SK-N-SH (cell line): ENCODE measurements at regions not wholly inside any gene's neighbourhood (a gene's known extent, or its start where the extent isn't known, plus 50 kb on each side); places are given as distances from the start of the nearest gene placed in this dataset.

Experiments used
- CTCF ChIA-PET: fragments of 300-600, 350-600 bp; formaldehyde crosslinking; extraction: SDS; loops from one replicate; lab custom pipeline; 2021; lab: Yijun Ruan, JAX
- POLR2A ChIA-PET: fragments of 350-600 bp; sonication (Branson Sonifier 250); formaldehyde crosslinking; extraction: SDS; loops from one replicate; lab custom pipeline; 2020; ENCODE audit warnings: antibody characterized with exemption, inconsistent platforms; lab: Yijun Ruan, JAX
- DNase-seq: peaks from one replicate; pipeline ENCODE4 v3.0.0; 2012
- H2AFZ ChIP-seq: fragments of 200-600 bp; sonication (generic); 2 replicates; pipeline ENCODE4 v1.8.1; 2016; ENCODE audit warnings: antibody characterized with exemption, mild to moderate bottlenecking, low read depth
- H3F3A ChIP-seq: fragments of 200-600 bp; sonication (generic); replicated peaks from 2 replicates; pipeline ENCODE3; 2016; ENCODE audit warnings: antibody characterized with exemption, mild to moderate bottlenecking; ENCODE audit not compliant: insufficient read depth
- H3K27ac ChIP-seq, 2 experiments: fragments of 200-500 bp in 1 of 2; fragments of 200-600 bp in 1 of 2; sonication (Bioruptor generic) in 1 of 2; sonication (generic), shearing (Covaris generic) in 1 of 2; 2 replicates each; pipeline versions ENCODE4 v1.5.1 to v1.6.1; 2014 to 2016; ENCODE audit warnings: low read depth in 2 of 2, inconsistent platforms in 1 of 2, low read length in 1 of 2, mild to moderate bottlenecking in 1 of 2, mixed read lengths in 1 of 2
- H3K27me3 ChIP-seq: fragments of 200-600 bp; sonication (generic), shearing (Covaris generic); 2 replicates; pipeline ENCODE4 v1.6.1; 2016; ENCODE audit warnings: mixed run types; ENCODE audit not compliant: insufficient read depth
- H3K36me3 ChIP-seq, 2 experiments: fragments of 200-500 bp in 1 of 2; fragments of 200-600 bp in 1 of 2; sonication (Bioruptor generic) in 1 of 2; sonication (generic) in 1 of 2; replicated peaks in 1 of 2; 2 replicates each; pipeline versions ENCODE3 to v1.5.1; 2014 to 2016; ENCODE audit warnings: low read length in 1 of 2, mild to moderate bottlenecking in 1 of 2; ENCODE audit not compliant: insufficient read depth in 2 of 2, control insufficient read depth in 1 of 2
- H3K4me1 ChIP-seq, 2 experiments: fragments of 200-500 bp in 1 of 2; fragments of 200-600 bp in 1 of 2; sonication (Bioruptor generic) in 1 of 2; sonication (generic), shearing (Covaris generic) in 1 of 2; 2 replicates each; pipeline versions ENCODE4 v1.5.1 to v1.6.1; 2014 to 2016; ENCODE audit warnings: low read depth in 1 of 2, low read length in 1 of 2, mixed run types in 1 of 2; ENCODE audit not compliant: insufficient read depth in 2 of 2, control insufficient read depth in 1 of 2
- H3K4me2 ChIP-seq: fragments of 200-600 bp; sonication (generic), shearing (Covaris generic); 2 replicates; pipeline ENCODE4 v1.6.1; 2017; ENCODE audit warnings: mixed run types
- H3K4me3 ChIP-seq, 2 experiments: fragments of 200-500 bp in 1 of 2; fragments of 200-600 bp in 1 of 2; sonication (Bioruptor generic) in 1 of 2; sonication (generic), shearing (Covaris generic) in 1 of 2; 2 replicates each; pipeline versions ENCODE4 v1.5.1 to v1.8.1; 2014 to 2016; ENCODE audit warnings: low read depth in 2 of 2, inconsistent platforms in 1 of 2, low read length in 1 of 2, mild to moderate bottlenecking in 1 of 2, mixed read lengths in 1 of 2, moderate library complexity in 1 of 2
- H3K79me2 ChIP-seq: fragments of 200-600 bp; sonication (generic); 2 replicates; pipeline ENCODE4 v1.8.1; 2017; ENCODE audit warnings: mild to moderate bottlenecking; ENCODE audit not compliant: insufficient read depth
- H3K9ac ChIP-seq: fragments of 200-600 bp; sonication (generic); 2 replicates; pipeline ENCODE4 v1.6.1; 2017; ENCODE audit warnings: mixed run types
- H3K9me2 ChIP-seq: fragments of 200-600 bp; sonication (generic); 2 replicates; pipeline ENCODE4 v1.6.1; 2017; ENCODE audit warnings: mixed run types
- H3K9me3 ChIP-seq: fragments of 200-600 bp; sonication (generic); 2 replicates; pipeline ENCODE4 v1.6.1; 2017; ENCODE audit warnings: mixed run types, mild to moderate bottlenecking, moderate library complexity
- H4K20me1 ChIP-seq: fragments of 200-600 bp; sonication (generic); 2 replicates; pipeline ENCODE4 v1.6.1; 2017; ENCODE audit warnings: mild to moderate bottlenecking, mixed run types; ENCODE audit not compliant: insufficient read depth
- CHD2 ChIP-seq: fragments of 150-350 bp; IDR thresholded peaks from 2 replicates; pipeline ENCODE4 v1.6.1; 2018; ENCODE audit warnings: low read length; ENCODE audit not compliant: partially characterized antibody
- ELF1 ChIP-seq: IDR thresholded peaks from 2 replicates; pipeline ENCODE4 v1.4.0; 2012
- EP300 ChIP-seq, 2 experiments: IDR thresholded peaks; 2 replicates each; pipeline versions ENCODE4 v1.4.0 to v1.6.1; 2012; ENCODE audit warnings: borderline replicate concordance in 1 of 2, low read depth in 1 of 2, low read length in 1 of 2
- EZH2phosphoT487 ChIP-seq: fragments of 200-600 bp; sonication (generic); IDR thresholded peaks from 2 replicates; pipeline ENCODE4 v1.6.1; 2017; ENCODE audit warnings: low read depth, mixed run types, mild to moderate bottlenecking, antibody characterized with exemption, moderate library complexity, borderline replicate concordance
- FOSL2 ChIP-seq: IDR thresholded peaks from 2 replicates; pipeline ENCODE4 v1.4.0; 2012; ENCODE audit warnings: low read depth, mild to moderate bottlenecking, moderate library complexity, borderline replicate concordance
- FOXM1 ChIP-seq: IDR thresholded peaks from 2 replicates; pipeline ENCODE4 v1.4.0; 2012; ENCODE audit warnings: low read depth, mild to moderate bottlenecking
- GABPA ChIP-seq: IDR thresholded peaks from 2 replicates; pipeline ENCODE4 v1.4.0; 2012; ENCODE audit warnings: low read depth, mild to moderate bottlenecking
- GATA2 ChIP-seq: sonication (generic); formaldehyde crosslinking; IDR thresholded peaks from 2 replicates; pipeline ENCODE4 v1.5.0; 2020; ENCODE audit warnings: mild to moderate bottlenecking, missing genetic modification reagents
- MEF2A ChIP-seq: IDR thresholded peaks from 2 replicates; pipeline ENCODE4 v1.4.0; 2012; ENCODE audit warnings: low read depth, borderline replicate concordance
- MXI1 ChIP-seq: IDR thresholded peaks from 2 replicates; pipeline ENCODE4 v1.6.1; 2012; ENCODE audit warnings: mild to moderate bottlenecking, low read depth, low read length, improper control_type of control experiment
- NRF1 ChIP-seq: IDR thresholded peaks from 2 replicates; pipeline ENCODE4 v1.6.1; 2012; ENCODE audit warnings: low read depth, mild to moderate bottlenecking, low read length
- PBX3 ChIP-seq: IDR thresholded peaks from 2 replicates; pipeline ENCODE4; 2012
- RFX5 ChIP-seq: IDR thresholded peaks from 2 replicates; pipeline ENCODE4 v1.6.1; 2012; ENCODE audit warnings: mild to moderate bottlenecking, improper control_type of control experiment, low read length
- RXRA ChIP-seq: IDR thresholded peaks from 2 replicates; pipeline ENCODE4 v1.4.0; 2012; ENCODE audit warnings: low read depth, mild to moderate bottlenecking, borderline replicate concordance
- SIN3A ChIP-seq: IDR thresholded peaks from 2 replicates; pipeline ENCODE4 v1.6.1; 2012; ENCODE audit warnings: low read depth, mild to moderate bottlenecking, low read length, moderate library complexity, borderline replicate concordance
- TCF12 ChIP-seq: IDR thresholded peaks from 2 replicates; pipeline ENCODE4 v1.4.0; 2012
- USF2 ChIP-seq: fragments of 150-350 bp; IDR thresholded peaks from 2 replicates; pipeline ENCODE4 v1.6.1; 2017; ENCODE audit warnings: antibody characterized with exemption, low read length, low read depth, borderline replicate concordance
- ZBTB33 ChIP-seq: IDR thresholded peaks from 2 replicates; pipeline ENCODE4 v1.4.0; 2012; ENCODE audit warnings: low read depth, borderline replicate concordance
- WGBS: methylation state at CpG from one replicate; pipeline ENCODE4 v1.1.6; 2017; ENCODE audit warnings: low lambda C conversion rate; 5-methylcytosine and 5-hydroxymethylcytosine counted together
- TF ChIP-seq, protein P1 (sequence below): fragments of 200-600 bp; sonication (generic); IDR thresholded peaks from 2 replicates; pipeline ENCODE4 v1.6.1; 2017; ENCODE audit warnings: antibody characterized with exemption, mild to moderate bottlenecking, moderate library complexity
- TF ChIP-seq, protein P2 (sequence below): IDR thresholded peaks from 2 replicates; pipeline ENCODE4 v1.4.0; 2012; ENCODE audit warnings: low read depth, borderline replicate concordance

GRCh38 chr7:68689087-68689433 is 909.2 kb upstream of the AUTS2 start (continued):
- TF ChIP-seq, protein P1, sequence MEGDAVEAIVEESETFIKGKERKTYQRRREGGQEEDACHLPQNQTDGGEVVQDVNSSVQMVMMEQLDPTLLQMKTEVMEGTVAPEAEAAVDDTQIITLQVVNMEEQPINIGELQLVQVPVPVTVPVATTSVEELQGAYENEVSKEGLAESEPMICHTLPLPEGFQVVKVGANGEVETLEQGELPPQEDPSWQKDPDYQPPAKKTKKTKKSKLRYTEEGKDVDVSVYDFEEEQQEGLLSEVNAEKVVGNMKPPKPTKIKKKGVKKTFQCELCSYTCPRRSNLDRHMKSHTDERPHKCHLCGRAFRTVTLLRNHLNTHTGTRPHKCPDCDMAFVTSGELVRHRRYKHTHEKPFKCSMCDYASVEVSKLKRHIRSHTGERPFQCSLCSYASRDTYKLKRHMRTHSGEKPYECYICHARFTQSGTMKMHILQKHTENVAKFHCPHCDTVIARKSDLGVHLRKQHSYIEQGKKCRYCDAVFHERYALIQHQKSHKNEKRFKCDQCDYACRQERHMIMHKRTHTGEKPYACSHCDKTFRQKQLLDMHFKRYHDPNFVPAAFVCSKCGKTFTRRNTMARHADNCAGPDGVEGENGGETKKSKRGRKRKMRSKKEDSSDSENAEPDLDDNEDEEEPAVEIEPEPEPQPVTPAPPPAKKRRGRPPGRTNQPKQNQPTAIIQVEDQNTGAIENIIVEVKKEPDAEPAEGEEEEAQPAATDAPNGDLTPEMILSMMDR: no peak
- TF ChIP-seq EP300 (IDR thresholded peaks at IDR 0.05; ENCODE audit: borderline replicate concordance in 1 of 2, low read depth in 1 of 2, low read length in 1 of 2) (no peak), RFX5 (no peak), FOXM1 (no peak), GABPA (no peak)

DNA sequence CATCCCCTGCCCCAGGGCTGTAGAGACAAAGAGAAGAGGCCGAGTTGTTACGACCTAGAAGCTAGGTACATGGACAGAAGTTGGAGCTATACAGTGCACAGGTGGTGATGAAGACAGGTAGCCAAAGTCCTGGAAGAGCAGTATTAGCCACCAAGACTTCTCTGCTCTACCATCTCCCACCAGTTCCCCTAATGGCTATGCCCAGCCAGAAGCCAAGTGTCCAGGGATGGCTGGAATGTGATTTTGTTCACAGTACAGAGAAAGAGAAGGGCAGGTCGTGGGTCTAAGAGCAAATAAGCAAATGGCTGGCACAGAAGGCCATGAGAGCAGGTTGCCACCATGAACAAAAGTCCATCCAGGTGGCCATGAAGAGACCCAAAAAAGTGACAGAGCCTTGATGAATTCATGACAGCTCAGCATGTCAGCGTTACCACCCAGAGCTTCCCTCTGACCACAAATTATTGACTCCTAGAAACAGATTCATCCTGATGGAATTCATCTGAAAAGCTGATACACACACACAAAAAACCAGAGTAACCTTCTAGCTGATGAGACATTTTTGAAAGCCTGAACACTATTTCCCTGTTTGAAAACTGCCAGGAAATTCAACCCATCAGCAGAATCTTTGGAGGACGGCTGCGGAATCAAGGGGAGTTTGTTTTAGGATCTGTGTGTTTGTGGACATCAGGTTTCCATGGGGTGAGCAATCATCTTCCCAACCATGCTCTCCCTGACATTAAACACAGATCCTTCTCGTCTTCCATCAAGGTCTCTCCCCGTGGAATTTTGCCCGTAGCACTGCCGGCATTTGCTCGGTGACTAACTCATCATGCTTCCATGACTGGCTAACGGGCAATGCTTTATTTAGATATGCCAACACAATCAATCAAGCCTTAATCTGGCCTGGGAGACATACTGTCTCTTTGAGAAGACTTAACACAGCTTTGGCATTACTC is 906.7 kb upstream of the AUTS2 start:
- Histone ChIP-seq H3K27ac (peak overlapping the region in 1 of 2 experiments; percentile 100; a peak in 3 of 4 replicates), H4K20me1 (no peaks in the 10 kb centered on the region), H3K4me1 (peaks cover 0 to 20% of the 10 kb centered on the region in 2 experiments; a peak in 2 of 4 replicates), H2AFZ (no peak overlapping the region), H3K27me3 (no peaks in the 10 kb centered on the region), H3K4me2 (peak overlapping the region; percentile 67), H3K9me3 (no peaks in the 10 kb centered on the region), H3K36me3 (no peaks in the 10 kb centered on the region), H3K9me2 (no peaks in the 10 kb centered on the region), H3K9ac (peak overlapping the region; percentile 62), H3K79me2 (no peaks in the 10 kb centered on the region), H3K4me3 (no peak overlapping the region), H3F3A (peaks cover 29% of the 10 kb centered on the region)
- no peak for DNase-seq
- WGBS: 23% methylated on average over 12 of the region's 12 CpGs
- ChIA-PET CTCF (no interaction called here), POLR2A (no interaction called here)
- TF ChIP-seq EZH2phosphoT487 (no peak), GATA2 (CRISPR knock-in tag) (no peak), FOSL2 (peak; percentile 97), FOXM1 (peak; percentile 95), PBX3 (peak; percentile 99), ELF1 (peak; percentile 26; the same call in 1 of the 2 replicates), ZBTB33 (peak; percentile 80), RXRA (peak; percentile 82), TCF12 (peak; percentile 92), SIN3A (peak; percentile 63; the same call in 1 of the 2 replicates), GABPA (no peak), CHD2 (no peak), NRF1 (no peak), MEF2A (peak; percentile 97), USF2 (no peak), MXI1 (no peak)
- TF ChIP-seq, protein P1: no peak
- TF ChIP-seq, protein P2, sequence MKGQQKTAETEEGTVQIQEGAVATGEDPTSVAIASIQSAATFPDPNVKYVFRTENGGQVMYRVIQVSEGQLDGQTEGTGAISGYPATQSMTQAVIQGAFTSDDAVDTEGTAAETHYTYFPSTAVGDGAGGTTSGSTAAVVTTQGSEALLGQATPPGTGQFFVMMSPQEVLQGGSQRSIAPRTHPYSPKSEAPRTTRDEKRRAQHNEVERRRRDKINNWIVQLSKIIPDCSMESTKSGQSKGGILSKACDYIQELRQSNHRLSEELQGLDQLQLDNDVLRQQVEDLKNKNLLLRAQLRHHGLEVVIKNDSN: 0 out of 2 replicates have a peak, but pooled peaks have one; percentile 11
